Prostate gland (tissue), 2 donors: ENCODE measurements at regions not wholly inside any gene's neighbourhood (a gene's known extent, or its start where the extent isn't known, plus 50 kb on each side); places are given as distances from the start of the nearest gene placed in this dataset.

ENCODE experiments used
- POLR2A ChIP-seq: fragments of 450-650 bp; IDR thresholded peaks from one replicate; pipeline ENCODE4 v1.6.1; 2016; ENCODE audit warnings: antibody characterized with exemption, mild to moderate bottlenecking
- POLR2AphosphoS5 ChIP-seq: sonication (generic); formaldehyde crosslinking; IDR thresholded peaks from one replicate; pipeline ENCODE4 v1.6.1; 2017; ENCODE audit warnings: antibody characterized with exemption
- TF ChIP-seq, protein P1 (sequence below), 4 experiments: fragments of 200-600 bp in 2 of 4; fragments of 450-650 bp in 2 of 4; sonication (generic) in 2 of 4; IDR thresholded peaks; 1 replicate in 3 of 4; 2 replicates in 1 of 4; pipeline ENCODE4 v1.5.1; 2016 to 2019; ENCODE audit warnings: antibody characterized with exemption in 4 of 4, mild to moderate bottlenecking in 2 of 4, moderate library complexity in 2 of 4

DNA sequence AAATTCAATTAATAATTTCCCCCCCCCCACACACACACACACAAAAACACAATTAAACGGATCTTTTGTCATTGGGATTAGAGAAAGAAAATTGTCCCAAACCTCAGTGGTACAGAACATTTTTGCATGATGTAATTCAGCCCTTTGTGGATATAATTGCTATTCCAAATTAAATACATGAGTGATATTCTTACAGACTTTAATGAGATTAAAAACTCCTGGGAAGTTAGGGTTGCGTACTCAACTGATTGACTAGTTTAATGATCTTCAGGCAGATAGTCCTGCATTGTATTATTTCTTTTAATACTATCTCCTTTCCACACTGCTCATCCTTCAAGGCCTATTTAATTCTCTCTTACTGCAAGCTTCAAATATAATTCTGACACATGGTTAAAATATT, 711.8 kb upstream of the LRFN5 start:
- TF ChIP-seq, protein P1, sequence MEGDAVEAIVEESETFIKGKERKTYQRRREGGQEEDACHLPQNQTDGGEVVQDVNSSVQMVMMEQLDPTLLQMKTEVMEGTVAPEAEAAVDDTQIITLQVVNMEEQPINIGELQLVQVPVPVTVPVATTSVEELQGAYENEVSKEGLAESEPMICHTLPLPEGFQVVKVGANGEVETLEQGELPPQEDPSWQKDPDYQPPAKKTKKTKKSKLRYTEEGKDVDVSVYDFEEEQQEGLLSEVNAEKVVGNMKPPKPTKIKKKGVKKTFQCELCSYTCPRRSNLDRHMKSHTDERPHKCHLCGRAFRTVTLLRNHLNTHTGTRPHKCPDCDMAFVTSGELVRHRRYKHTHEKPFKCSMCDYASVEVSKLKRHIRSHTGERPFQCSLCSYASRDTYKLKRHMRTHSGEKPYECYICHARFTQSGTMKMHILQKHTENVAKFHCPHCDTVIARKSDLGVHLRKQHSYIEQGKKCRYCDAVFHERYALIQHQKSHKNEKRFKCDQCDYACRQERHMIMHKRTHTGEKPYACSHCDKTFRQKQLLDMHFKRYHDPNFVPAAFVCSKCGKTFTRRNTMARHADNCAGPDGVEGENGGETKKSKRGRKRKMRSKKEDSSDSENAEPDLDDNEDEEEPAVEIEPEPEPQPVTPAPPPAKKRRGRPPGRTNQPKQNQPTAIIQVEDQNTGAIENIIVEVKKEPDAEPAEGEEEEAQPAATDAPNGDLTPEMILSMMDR (IDR thresholded peaks at IDR 0.05), result no peak
- TF ChIP-seq POLR2A (no peak), POLR2AphosphoS5 (no peak)
